ENCODE measurements at regions not wholly inside any gene's neighbourhood (a gene's known extent, or its start where the extent isn't known, plus 50 kb on each side); places are given as distances from the start of the nearest gene placed in this dataset.

GRCh38 chr10:44153918-44154670 is 230.8 kb downstream of the CXCL12 start:
- TF ChIP-seq CTCF (IDR thresholded peaks at IDR 0.05), result no peak
- no peak for TF ChIP-seq POLR2A (IDR thresholded peaks at IDR 0.05)
